ENCODE measurements at regions not wholly inside any gene's neighbourhood (a gene's known extent, or its start where the extent isn't known, plus 50 kb on each side); places are given as distances from the start of the nearest gene placed in this dataset.

- TF ChIP-seq POLR2A (IDR thresholded peaks at IDR 0.05) (no peak), CTCF (IDR thresholded peaks at IDR 0.05 in 8 of 11, conservative IDR thresholded peaks at IDR 0.05 in 3 of 11) (no peak), POLR2AphosphoS5 (IDR thresholded peaks at IDR 0.05) (no peak)
These were observed 271.1 kb downstream of the TRIM36 start for GRCh38 chr5:114898602-114899001.
